GM21390 (cell line): ENCODE measurements at regions not wholly inside any gene's neighbourhood (a gene's known extent, or its start where the extent isn't known, plus 50 kb on each side); places are given as distances from the start of the nearest gene placed in this dataset.
"Not testable (repeated sequence)": the region's sequence is repeated elsewhere in the genome, so short reads cannot be mapped to it uniquely, and the experiment has no call there.

ENCODE experiments used
- ATAC-seq: cut with Tn5 transposase; IDR thresholded peaks from one replicate; pipeline ENCODE4 v1.9.1; 2021; ENCODE audit not compliant: unreplicated experiment

DNA sequence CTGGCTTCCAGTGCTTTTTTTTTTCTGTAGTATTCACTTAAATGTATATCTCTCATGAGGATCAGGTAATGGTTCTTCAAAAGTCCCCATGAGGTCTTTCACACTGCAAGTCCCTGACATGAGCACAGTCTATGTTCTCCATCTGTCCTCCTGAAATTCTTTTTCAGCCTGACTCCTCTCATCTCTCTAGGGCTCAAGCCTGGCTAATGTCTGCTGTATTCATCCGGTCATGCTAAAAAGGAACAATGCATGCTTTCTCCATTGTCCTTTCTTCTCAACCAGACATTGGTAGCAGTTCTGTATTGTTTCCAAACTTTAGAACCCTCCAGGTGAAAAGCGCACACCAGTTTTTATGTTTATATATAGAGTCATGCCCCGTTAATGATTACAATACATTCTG, 368.3 kb upstream of the OLFM3 start:
- ATAC-seq: no peak

DNA sequence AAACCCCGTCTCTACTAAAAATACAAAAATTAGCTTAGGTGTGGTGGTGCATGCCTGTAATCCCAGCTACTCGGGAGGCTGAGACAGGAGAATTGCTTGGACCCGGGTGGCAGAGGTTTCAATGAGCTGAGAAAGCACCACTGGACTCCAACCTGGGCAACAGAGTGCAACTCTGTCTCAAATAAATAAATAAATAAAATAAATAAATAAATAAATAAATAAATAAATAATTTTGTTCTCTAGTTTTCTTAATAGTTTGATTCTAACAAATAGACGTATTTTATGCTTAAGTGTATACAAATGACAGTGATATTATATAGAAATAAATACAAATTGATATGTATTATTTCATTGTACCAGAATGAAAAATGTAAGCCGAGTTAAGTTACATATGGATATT, 339.9 kb upstream of the OLFM3 start:
- no peak for ATAC-seq

DNA sequence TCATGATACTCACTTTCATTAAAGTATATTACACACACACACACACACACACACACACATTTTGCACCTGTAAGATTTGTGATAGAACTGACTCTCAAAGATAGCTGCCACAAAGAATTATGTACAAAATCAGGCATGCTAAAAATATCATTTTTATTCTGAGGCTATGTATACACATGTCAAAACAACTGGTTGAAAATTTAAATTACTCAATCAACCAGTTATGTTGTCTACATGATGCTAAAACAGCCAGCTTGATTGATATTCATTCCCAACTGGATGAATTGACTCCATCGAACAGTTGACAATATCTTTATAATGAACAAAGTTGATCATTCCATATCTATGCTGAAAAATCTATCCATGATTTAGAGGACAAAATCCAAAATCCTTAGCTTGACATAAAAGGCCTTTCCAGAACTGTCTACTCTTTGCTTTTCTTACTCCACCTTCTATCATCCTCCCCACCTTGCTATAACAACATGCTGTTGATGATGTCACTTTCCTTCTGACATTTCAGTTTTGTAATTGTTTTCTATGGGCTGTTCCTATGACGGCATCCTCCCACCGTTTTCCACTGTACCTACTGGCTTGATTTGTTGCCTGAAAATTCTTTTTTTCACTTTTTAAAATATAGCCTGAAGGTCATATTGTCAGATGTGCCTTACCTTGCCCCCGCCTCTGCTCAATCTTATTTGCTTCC, 321.5 kb upstream of the OLFM3 start:
- ATAC-seq: no peak

DNA sequence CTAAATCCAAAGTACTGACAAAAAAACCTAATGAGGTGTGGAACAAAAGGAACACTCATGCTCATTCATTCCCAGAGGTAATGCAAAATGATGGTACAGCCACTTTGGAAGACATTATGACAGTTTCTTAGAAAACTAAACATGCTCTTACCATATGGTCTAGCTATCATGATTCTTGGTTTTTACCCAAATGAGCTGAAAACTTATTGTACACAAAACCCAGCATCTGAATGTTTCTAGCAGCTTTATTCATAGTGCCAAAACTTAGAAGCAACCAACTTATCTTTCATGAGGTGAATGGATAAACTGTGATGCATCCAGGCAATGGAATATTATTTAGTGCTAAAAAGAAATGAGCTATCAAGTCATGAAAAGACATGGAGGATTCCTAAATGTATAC, 318.4 kb upstream of the OLFM3 start:
- no peak for ATAC-seq

GRCh38 chr1:102296116-102296515, 299.4 kb upstream of the OLFM3 start:
- ATAC-seq: no peak

DNA sequence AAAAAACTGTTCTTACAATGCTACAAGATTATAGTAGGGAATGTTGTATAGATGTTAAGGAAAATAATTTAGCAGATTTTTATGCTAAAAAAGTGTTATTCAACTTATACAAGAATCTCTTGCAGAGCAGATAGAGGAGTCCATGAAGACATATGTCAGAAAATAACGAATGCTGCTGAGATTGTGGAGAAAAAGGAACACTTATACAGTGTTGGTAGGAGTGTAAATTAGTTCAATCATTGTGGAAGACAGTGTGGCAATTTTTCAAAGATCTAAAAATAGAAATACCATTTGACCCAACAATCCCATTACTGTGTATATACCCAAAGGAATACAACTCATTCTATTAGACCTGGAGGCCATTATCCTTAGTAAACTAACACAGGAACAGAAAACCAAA, 286.2 kb upstream of the OLFM3 start:
- ATAC-seq: no peak

DNA sequence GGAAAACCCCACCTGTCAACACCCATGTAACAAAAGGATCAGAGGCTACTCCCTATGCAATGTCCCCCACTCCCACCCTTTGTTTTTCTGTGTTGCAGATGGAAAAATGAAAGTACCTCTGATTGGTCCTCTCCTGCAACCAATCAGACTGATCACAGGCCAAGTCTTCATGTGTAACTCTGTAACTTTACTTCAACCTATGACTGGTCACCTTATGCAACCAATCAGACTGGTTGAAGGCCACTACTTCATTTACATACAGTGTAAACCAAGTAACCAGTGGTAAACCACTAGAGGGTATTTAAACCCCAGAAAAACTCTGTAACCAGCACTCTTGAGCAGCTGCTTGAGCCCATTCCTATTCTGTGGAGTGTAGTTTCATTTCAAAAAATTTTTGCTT, 266.3 kb upstream of the OLFM3 start:
- ATAC-seq: no peak

GRCh38 chr1:102252731-102253505, 256.2 kb upstream of the OLFM3 start:
- no peak for ATAC-seq

- peak; percentile 83 for ATAC-seq
These were observed 245.0 kb upstream of the OLFM3 start for GRCh38 chr1:102241431-102242338.

- ATAC-seq: no peak
These were observed 242.5 kb upstream of the OLFM3 start for GRCh38 chr1:102239247-102239646.

DNA sequence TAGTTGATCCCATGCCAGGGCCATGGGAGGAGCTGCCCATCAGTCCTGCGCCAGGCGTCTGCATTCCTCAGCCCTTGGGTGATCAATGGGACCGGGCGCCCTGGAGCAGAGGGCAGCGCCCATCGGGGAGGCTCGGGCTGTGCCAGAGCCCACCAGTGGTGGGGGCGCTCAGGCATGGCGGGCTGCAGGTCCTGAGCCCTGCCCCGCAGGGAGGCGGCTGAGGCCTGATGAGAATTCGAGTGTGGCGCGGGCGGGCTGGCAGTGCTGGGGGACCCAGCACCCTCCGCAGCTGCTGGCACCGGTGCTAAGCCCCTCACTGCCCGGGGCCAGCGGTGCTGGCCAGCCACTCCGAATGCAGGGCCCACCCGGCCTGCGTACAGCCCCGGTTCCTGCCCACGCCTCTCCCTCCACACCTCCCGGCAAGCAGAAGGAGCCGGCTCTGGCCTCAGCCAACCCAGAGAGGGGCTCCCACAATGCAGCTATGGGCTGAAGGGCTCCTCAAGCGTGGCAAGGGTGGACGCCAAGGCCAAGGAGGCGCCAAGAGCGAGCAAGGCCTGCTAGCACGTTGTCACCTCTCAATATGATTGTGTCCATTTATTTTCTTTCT, 238.1 kb upstream of the OLFM3 start:
- ATAC-seq: no peak

DNA sequence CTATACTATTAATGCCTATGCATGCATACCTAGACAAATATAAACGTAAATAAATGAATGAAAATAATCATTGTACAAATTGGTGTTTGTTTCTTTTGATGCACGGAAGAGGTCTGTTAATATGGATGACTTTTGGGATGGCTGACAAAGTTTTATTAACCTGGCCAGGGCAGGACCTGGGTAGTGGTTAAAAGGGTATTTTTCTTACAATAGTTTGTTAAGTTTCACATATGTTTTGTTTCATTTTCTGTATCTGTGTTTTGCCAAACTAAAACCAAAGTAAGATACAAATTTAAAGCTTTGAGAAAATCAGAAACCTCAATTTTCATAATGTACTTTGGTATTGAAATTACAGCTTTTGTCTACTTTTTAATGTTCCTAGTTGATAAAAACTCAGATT, 222.7 kb upstream of the OLFM3 start:
- no peak for ATAC-seq

GRCh38 chr1:102210891-102211290, 214.2 kb upstream of the OLFM3 start:
- not testable (repeated sequence) for ATAC-seq

- no peak for ATAC-seq
These were observed 195.0 kb upstream of the OLFM3 start for GRCh38 chr1:102191723-102192122.

- ATAC-seq: no peak
These were observed 193.7 kb upstream of the OLFM3 start for GRCh38 chr1:102190429-102190828.

- no peak for ATAC-seq
These were observed 189.8 kb upstream of the OLFM3 start for GRCh38 chr1:102186536-102186935.

DNA sequence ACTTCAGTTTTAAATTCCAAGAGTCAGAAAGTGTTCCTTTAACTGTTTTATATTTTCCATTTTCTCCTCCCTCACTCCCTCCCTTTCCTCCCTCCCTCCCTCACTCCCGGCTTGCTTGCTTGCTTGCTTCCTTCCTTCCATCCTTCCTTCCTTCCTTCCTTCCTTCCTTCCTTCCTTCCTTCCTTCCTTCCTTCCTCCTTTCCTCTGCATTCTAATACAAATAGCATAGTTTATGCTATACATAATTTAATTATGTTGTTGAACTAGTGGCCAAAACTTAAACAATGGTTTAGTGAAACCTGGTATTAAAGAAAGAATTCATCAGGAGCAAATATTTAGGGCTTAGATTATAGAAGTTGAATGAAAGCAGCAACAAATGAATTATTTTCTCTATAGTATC, 188.5 kb upstream of the OLFM3 start:
- no peak for ATAC-seq

DNA sequence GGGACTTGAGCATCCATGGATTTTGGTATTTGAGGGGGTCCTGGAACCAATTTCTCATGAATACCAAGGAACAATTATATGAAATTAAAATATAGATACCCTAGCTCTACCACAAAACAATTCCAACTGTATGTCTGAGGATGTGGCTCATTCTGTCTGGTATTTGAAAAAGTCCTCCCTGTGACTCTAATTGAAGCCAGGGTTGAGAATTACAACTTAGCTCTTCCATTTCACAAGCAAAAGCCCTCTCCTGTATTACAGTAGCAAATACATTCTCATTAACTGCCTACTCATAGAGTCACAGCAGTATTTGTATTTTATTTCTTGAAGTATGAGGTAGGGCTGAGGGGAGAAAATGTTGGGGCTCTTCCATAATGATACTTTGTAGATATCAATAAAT, 187.8 kb upstream of the OLFM3 start:
- ATAC-seq: no peak

- ATAC-seq: no peak
These were observed 187.0 kb upstream of the OLFM3 start for GRCh38 chr1:102183711-102184110.

DNA sequence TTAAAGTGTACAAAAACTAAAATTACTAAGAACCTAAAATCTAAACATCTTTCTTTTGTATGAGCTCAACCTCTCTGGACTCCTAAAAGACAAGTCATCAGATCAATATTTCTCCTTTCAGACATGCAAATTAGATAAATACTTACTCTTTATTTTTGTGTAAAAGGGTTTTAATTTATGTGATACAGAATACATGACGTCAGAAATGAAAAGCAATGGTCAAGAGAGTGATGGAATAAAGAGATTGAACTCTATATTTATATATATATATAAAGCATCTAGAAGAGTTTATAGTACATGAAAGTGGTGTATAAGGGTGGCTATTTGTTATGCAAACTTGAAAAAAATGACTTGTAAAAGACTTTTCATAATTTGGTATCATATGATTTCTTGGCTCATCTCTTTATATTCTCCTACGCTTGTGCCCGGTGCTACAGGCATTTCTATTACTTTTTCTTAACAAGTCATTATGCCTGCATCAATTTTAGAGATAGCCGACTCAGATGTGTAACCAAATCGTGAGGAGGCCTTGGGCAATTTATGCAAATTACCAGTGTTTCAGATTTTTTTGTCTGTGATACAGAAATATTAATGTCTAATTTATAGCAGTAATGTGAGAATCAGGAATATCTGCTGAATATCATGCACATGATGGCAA, 186.0 kb upstream of the OLFM3 start:
- no peak for ATAC-seq

GRCh38 chr1:102181341-102181740, 184.6 kb upstream of the OLFM3 start:
- ATAC-seq: no peak
